ENCODE measurements at regions not wholly inside any gene's neighbourhood (a gene's known extent, or its start where the extent isn't known, plus 50 kb on each side); places are given as distances from the start of the nearest gene placed in this dataset.

GRCh38 chr6:130624046-130624445, 203.2 kb upstream of the SMLR1 start:
- DNase-seq (ENCODE audit: low spot score) = peak; percentile 11
- no peak for TF ChIP-seq CTCF (IDR thresholded peaks at IDR 0.05; ENCODE audit: extremely low read depth, missing control alignments)

DNA sequence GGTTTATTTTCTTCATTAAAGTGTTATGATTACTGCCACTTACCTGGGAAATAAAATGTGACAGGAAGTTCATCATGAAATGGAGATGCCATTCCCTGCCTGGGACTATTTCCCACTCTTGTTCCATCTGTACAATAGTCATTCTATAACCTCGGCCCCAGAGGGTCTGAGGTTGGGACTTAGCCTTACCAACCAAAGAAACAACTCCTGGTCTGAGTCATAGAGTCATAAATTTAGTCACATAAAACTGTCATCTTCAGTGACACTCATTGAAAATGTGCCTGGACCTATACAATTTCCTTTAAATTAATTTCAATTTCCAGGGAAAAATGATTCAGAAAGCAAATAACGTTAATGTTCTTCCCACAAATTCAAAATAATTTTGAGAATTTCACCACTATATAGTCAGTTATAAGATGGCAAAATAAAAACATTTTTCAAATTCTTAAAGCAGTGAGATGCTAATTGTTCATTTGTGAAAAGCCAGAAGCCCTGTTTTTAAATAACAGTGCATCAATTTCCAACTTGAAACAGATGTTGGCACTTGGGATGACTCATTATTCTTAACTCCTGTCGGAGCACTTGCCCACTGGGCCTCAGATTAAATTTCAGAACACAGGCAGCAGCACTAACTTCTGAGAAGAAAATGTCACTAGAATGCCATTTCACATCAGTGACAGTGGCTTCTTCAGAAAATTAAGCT, 201.2 kb upstream of the SMLR1 start:
- TF ChIP-seq CTCF (IDR thresholded peaks at IDR 0.05; ENCODE audit: extremely low read depth, missing control alignments) = no peak

GRCh38 chr6:130628862-130629261, 198.3 kb upstream of the SMLR1 start:
- no peak for TF ChIP-seq CTCF (IDR thresholded peaks at IDR 0.05; ENCODE audit: extremely low read depth, missing control alignments)
- DNase-seq (ENCODE audit: low spot score) = no peak

More for the DNA sequence above, 201.2 kb upstream of the SMLR1 start:
- peak; percentile 34 for DNase-seq (ENCODE audit: low spot score)

- TF ChIP-seq CTCF (IDR thresholded peaks at IDR 0.05; ENCODE audit: extremely low read depth, missing control alignments) = no peak
- DNase-seq (ENCODE audit: low spot score) = no peak
These were observed 197.6 kb upstream of the SMLR1 start for GRCh38 chr6:130629640-130630039.

DNA sequence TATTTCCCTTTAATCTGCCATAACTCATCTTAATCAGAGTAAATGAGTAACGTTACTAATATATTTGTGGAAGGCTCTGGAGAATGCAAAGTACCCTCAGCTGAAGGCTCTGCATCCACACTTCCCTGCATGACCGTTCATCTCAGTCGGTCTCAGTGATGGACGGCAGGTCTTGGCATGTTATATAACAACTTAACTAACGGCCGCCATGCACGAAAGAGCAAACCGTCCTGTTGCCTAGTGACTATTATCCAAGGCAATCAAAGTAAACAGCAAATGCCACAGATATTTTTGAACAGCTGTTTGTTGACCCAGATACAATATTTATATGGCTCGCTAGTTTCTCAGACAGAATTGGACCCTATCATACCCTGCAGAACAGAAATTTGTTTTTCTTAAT, 194.9 kb upstream of the SMLR1 start:
- no peak for DNase-seq (ENCODE audit: low spot score)
- TF ChIP-seq CTCF (IDR thresholded peaks at IDR 0.05; ENCODE audit: extremely low read depth, missing control alignments) = no peak

DNA sequence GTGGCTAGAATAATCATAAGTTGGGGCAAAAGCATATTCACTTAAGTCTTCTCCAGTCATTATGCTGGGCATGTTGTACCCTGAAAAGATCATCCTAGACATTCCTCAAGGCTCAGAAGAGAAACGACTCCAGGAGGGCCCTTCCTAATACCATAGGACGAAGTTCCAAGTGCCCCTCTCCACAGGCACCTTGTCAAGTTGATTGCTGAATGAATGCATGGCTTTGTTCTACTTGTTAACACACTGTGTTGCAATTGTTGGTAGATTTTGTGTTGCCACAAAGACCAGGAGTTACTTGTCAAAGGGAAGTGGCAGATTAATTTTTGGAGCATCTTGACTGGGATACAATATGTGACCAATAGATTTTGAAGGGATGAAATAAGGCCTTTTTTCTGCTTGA, 194.3 kb upstream of the SMLR1 start:
- no peak for TF ChIP-seq CTCF (IDR thresholded peaks at IDR 0.05; ENCODE audit: extremely low read depth, missing control alignments)
- DNase-seq (ENCODE audit: low spot score) = no peak

- DNase-seq (ENCODE audit: low spot score) = no peak
- TF ChIP-seq CTCF (IDR thresholded peaks at IDR 0.05; ENCODE audit: extremely low read depth, missing control alignments) = no peak
These were observed 183.8 kb upstream of the SMLR1 start for GRCh38 chr6:130643361-130643760.
